K562 (cell line): ENCODE measurements at regions not wholly inside any gene's neighbourhood (a gene's known extent, or its start where the extent isn't known, plus 50 kb on each side); places are given as distances from the start of the nearest gene placed in this dataset.

ENCODE experiments used
- ATAC-seq: fragments of 200-7000 bp; cut with Tn5 transposase; 3 replicates; pipeline ENCODE4 v1.9.1; 2020; ENCODE audit warnings: moderate library complexity
- BruUV-seq: library from RNA; stranded (reverse); fragments of 400-500 nt; replicated peaks from 2 replicates; lab custom pipeline; 2021; lab: Mats Ljungman, UMichigan
- CTCF ChIA-PET: fragments of 300-600 bp; formaldehyde crosslinking; extraction: SDS; loops from one replicate; lab custom pipeline; 2021; ENCODE audit warnings: low intra/inter-chr PET ratio; lab: Yijun Ruan, JAX
- POLR2A ChIA-PET: fragments of 300-600, 350-650 bp; sonication (Branson Sonifier 250); formaldehyde crosslinking; extraction: SDS; loops from one replicate; lab custom pipeline; 2021; ENCODE audit warnings: antibody characterized with exemption, inconsistent platforms; lab: Yijun Ruan, JAX
- DNase-seq, 4 experiments: peaks; one replicate each; pipeline versions ENCODE4 v3.0.0 to v3.0.0-alpha.2; 2011 to 2018; ENCODE audit warnings: low spot score in 3 of 4, mixed read lengths in 3 of 4; ENCODE audit errors: extremely low read depth in 1 of 4
- FAIRE-seq: peaks from 2 replicates; lab custom pipeline; 2011; peaks lifted over from hg19 to GRCh38; lab: Jason Lieb, UNC
- H2AFZ ChIP-seq: 2 replicates; pipeline ENCODE4 v1.6.0; 2011; ENCODE audit warnings: low read depth, low read length, control low read depth, inconsistent platforms
- H3K27ac ChIP-seq: fragments of 200-600 bp; 3 replicates; pipeline ENCODE4 v1.8.0; 2011; ENCODE audit warnings: low read depth, mild to moderate bottlenecking, control low read depth, inconsistent platforms, low read length, moderate library complexity, mixed read lengths; ENCODE audit errors: extremely low read depth
- H3K27me3 ChIP-seq, 2 experiments: fragments of 300-600 bp in 1 of 2; 2 replicates in 1 of 2; 3 replicates in 1 of 2; pipeline versions ENCODE4 v1.6.0 to v1.8.0; 2011; ENCODE audit warnings: inconsistent platforms in 2 of 2, low read length in 2 of 2, mild to moderate bottlenecking in 1 of 2, mixed read lengths in 1 of 2, moderate library complexity in 1 of 2; ENCODE audit not compliant: control insufficient read depth in 2 of 2, insufficient read depth in 2 of 2
- H3K36me3 ChIP-seq: fragments of 300-600 bp; 3 replicates; pipeline ENCODE4 v1.8.0; 2011; ENCODE audit warnings: mild to moderate bottlenecking, low read length, inconsistent platforms; ENCODE audit not compliant: control insufficient read depth, insufficient read depth
- H3K4me1 ChIP-seq, 2 experiments: fragments of 200-600 bp in 1 of 2; replicated peaks in 1 of 2; 2 replicates in 1 of 2; 3 replicates in 1 of 2; pipeline versions ENCODE4 v1.5.1 to v1.8.0; 2011; ENCODE audit warnings: inconsistent platforms in 2 of 2, low read length in 2 of 2, mild to moderate bottlenecking in 1 of 2, mixed read lengths in 1 of 2, moderate library complexity in 1 of 2; ENCODE audit not compliant: control insufficient read depth in 2 of 2, insufficient read depth in 2 of 2
- H3K4me2 ChIP-seq: 2 replicates; pipeline ENCODE4 v1.6.1; 2011; ENCODE audit warnings: low read length, control low read depth, inconsistent platforms, mixed read lengths; ENCODE audit not compliant: insufficient read depth
- H3K4me3 ChIP-seq: fragments of 200-600 bp; sonication (generic), shearing (Covaris generic); 2 replicates; pipeline ENCODE4 v1.5.1; 2016; ENCODE audit warnings: control low read depth, inconsistent platforms
- H3K79me2 ChIP-seq: fragments of 200-600 bp; 3 replicates; pipeline ENCODE4 v1.8.0; 2011; ENCODE audit warnings: low read length, inconsistent platforms; ENCODE audit not compliant: control insufficient read depth, insufficient read depth
- H3K9ac ChIP-seq, 2 experiments: 2 replicates each; pipeline versions ENCODE4 v1.6.0 to v1.6.1; 2011; ENCODE audit warnings: low read depth in 2 of 2, low read length in 2 of 2, control low read depth in 1 of 2, inconsistent platforms in 1 of 2, mild to moderate bottlenecking in 1 of 2, mixed read lengths in 1 of 2; ENCODE audit not compliant: insufficient read depth in 1 of 2
- H3K9me1 ChIP-seq: one replicate; pipeline ENCODE4 v1.6.0; 2011; ENCODE audit warnings: inconsistent platforms, mild to moderate bottlenecking, low read length, moderate library complexity; ENCODE audit not compliant: control insufficient read depth, insufficient read depth
- H3K9me3 ChIP-seq: replicated peaks from 2 replicates; pipeline ENCODE4 v1.5.1; 2011; ENCODE audit warnings: low read depth, low read length, inconsistent platforms; ENCODE audit not compliant: control insufficient read depth, insufficient read depth
- H4K20me1 ChIP-seq: replicated peaks from 2 replicates; pipeline ENCODE4 v1.6.1; 2011; ENCODE audit warnings: low read length, inconsistent platforms, mixed read lengths; ENCODE audit not compliant: control insufficient read depth, insufficient read depth
- ATF3 ChIP-seq, 2 experiments: fragments of 450-650 bp in 1 of 2; sonication (generic) in 1 of 2; formaldehyde crosslinking in 1 of 2; IDR thresholded peaks in 1 of 2; conservative IDR thresholded peaks in 1 of 2; 2 replicates each; pipeline versions ENCODE4 v1.6.1 to v1.8.1; 2016 to 2023; ENCODE audit warnings: mild to moderate bottlenecking in 2 of 2, moderate library complexity in 2 of 2, inconsistent platforms in 1 of 2, missing genetic modification reagents in 1 of 2
- CBX1 ChIP-seq: sonication (generic); IDR thresholded peaks from 2 replicates; pipeline ENCODE4 v1.6.1; 2016; ENCODE audit warnings: antibody characterized with exemption, low read depth, mild to moderate bottlenecking
- CC2D1A ChIP-seq: fragments of 450-650 bp; IDR thresholded peaks from 2 replicates; pipeline ENCODE4 v1.6.1; 2017; ENCODE audit warnings: mild to moderate bottlenecking
- CUX1 ChIP-seq: fragments of 200-800 bp; sonication (Bioruptor generic); IDR thresholded peaks from 2 replicates; pipeline ENCODE4 v1.6.1; 2016; ENCODE audit warnings: missing genetic modification characterization, missing compliant biosample characterization
- GATA2 ChIP-seq: sonication (generic); formaldehyde crosslinking; IDR thresholded peaks from 2 replicates; pipeline ENCODE4 v1.4.0; 2020; ENCODE audit warnings: mild to moderate bottlenecking, missing genetic modification reagents
- HDAC8 ChIP-seq: fragments of 450-650 bp; IDR thresholded peaks from 2 replicates; pipeline ENCODE4 v1.6.1; 2016; ENCODE audit warnings: mild to moderate bottlenecking, missing genetic modification characterization, moderate library complexity, missing compliant biosample characterization
- KAT7 ChIP-seq: sonication (generic); formaldehyde crosslinking; IDR thresholded peaks from 2 replicates; pipeline ENCODE4 v1.8.0; 2022; ENCODE audit warnings: missing genetic modification reagents, mild to moderate bottlenecking, borderline replicate concordance
- SMC3 ChIP-seq: conservative IDR thresholded peaks from 2 replicates; pipeline ENCODE4 v1.6.1; 2011; ENCODE audit warnings: low read depth, low read length, improper control_type of control experiment; ENCODE audit not compliant: insufficient read depth
- SNAPC5 ChIP-seq: fragments of 250-450 bp; sonication (Bioruptor Pico); IDR thresholded peaks from 2 replicates; pipeline ENCODE4 v1.8.0; 2021; ENCODE audit warnings: moderate library complexity, mild to moderate bottlenecking, inconsistent platforms
- SP2 ChIP-seq: IDR thresholded peaks from 2 replicates; pipeline ENCODE4 v1.6.1; 2011; ENCODE audit warnings: mild to moderate bottlenecking, low read depth, low read length, moderate library complexity; ENCODE audit not compliant: poor library complexity, severe bottlenecking; ENCODE audit errors: extremely low read depth
- STAT6 ChIP-seq: sonication (generic); formaldehyde crosslinking; IDR thresholded peaks from 2 replicates; pipeline ENCODE4 v1.8.1; 2023; ENCODE audit warnings: mild to moderate bottlenecking, missing genetic modification reagents
- TAF7 ChIP-seq: fragments of 450-650 bp; IDR thresholded peaks from 2 replicates; pipeline ENCODE4 v1.6.1; 2016; ENCODE audit warnings: missing genetic modification characterization, missing compliant biosample characterization
- WGBS: fragments of 100-300 bp; shearing (Covaris generic); methylation state at CpG from one replicate; pipeline ENCODE4 v1.1.6; 2016; ENCODE audit warnings: low coverage, mixed read lengths; ENCODE audit not compliant: insufficient coverage; ENCODE audit errors: missing lambda C conversion rate; 5-methylcytosine and 5-hydroxymethylcytosine counted together
- in situ Hi-C: fragments of 300-500 bp; cut with MboI; formaldehyde crosslinking; loops from 4 replicates; pipeline ENCODE4 v1.15.0; 2018; ENCODE audit warnings: inconsistent platforms, mixed read lengths
- intact Hi-C: fragments of 100-400 bp; cut with micrococcal nuclease; formaldehyde crosslinking; loops from 2 replicates; pipeline ENCODE4 v1.14.2; 2022

- no peak overlapping the region for H3K9ac ChIP-seq
- ATAC-seq (no peak), DNase-seq (no peak), FAIRE-seq (no peak)
- no peak overlapping the region for H3K4me2 ChIP-seq
- no peaks in the 10 kb centered on the region for H3K79me2 ChIP-seq
- 0% methylated on average over 1 of the region's 1 CpG for WGBS
- no peaks in the 10 kb centered on the region for H3K9me1 ChIP-seq
- no peaks in the 10 kb centered on the region for H3K9me3 ChIP-seq
- H3K27me3 ChIP-seq = no peaks in the 10 kb centered on the region
- intact Hi-C loops (no loop called here), in situ Hi-C loops (no loop called here)
- no peaks in the 10 kb centered on the region for H3K4me1 ChIP-seq
- no peaks in the 10 kb centered on the region for H4K20me1 ChIP-seq
- no peak overlapping the region for H3K4me3 ChIP-seq
- POLR2A ChIA-PET = no interaction called here
- H3K36me3 ChIP-seq = no peaks in the 10 kb centered on the region
- H2AFZ ChIP-seq = no peak overlapping the region
- CTCF ChIA-PET = no interaction called here
- BruUV-seq = no TSS peak
- TF ChIP-seq TAF7 (tag) = no peak
- no peak for TF ChIP-seq SNAPC5
- no peak for TF ChIP-seq CC2D1A
- TF ChIP-seq ATF3 (IDR thresholded peaks at IDR 0.05) = no peak
- no peak for TF ChIP-seq ATF3 (CRISPR knock-in tag; conservative IDR thresholded peaks at IDR 0.05)
- TF ChIP-seq SMC3 = no peak
- no peak for TF ChIP-seq CBX1
- no peak for TF ChIP-seq SP2
- TF ChIP-seq GATA2 = no peak
- no peak for TF ChIP-seq CUX1 (CRISPR knock-in tag)
- TF ChIP-seq HDAC8 (tag) = no peak
- no peak for TF ChIP-seq STAT6 (CRISPR knock-in tag)
- TF ChIP-seq KAT7 (CRISPR knock-in tag) = no peak
- H3K27ac ChIP-seq = no peak overlapping the region
These were observed 150.9 kb downstream of the TTC6 start for GRCh38 chr14:37746140-37746832.
